ENCODE measurements at regions not wholly inside any gene's neighbourhood (a gene's known extent, or its start where the extent isn't known, plus 50 kb on each side); places are given as distances from the start of the nearest gene placed in this dataset.

DNA sequence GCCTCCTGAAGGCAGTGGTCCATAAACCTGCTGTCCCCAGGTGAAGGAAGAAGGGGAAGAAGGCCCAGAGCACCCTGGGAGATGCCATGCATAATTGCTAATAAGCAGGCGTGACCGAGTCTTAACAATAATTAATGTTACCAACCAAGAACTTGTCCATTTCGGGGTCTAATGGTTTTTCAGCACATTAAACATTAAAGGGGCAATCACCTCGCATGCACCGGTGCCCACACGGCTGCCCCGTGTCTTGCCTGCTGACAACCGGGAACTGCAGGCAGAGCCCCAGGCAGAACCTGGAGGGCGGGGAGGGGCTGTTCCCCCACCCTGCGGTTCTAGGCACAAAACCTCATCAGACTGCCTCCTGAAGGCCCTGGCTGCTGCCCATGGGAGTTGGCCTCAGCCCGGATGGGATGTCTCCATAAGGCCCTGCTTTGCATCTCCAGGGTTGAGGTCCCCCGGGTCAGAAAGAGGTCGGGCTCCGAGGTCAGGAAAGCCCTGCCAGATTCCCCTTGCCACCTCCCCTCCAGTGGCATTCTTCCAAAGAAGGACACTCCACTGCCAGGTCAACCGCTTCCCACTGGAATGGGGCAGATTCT, 169.0 kb downstream of the BUD13 start:
- no peaks in the 10 kb centered on the region for H3K36me3 Mint-ChIP-seq (ENCODE audit: low read depth)
- no peaks in the 10 kb centered on the region for H3K4me1 Mint-ChIP-seq (ENCODE audit: low read depth)
- H3K4me3 Mint-ChIP-seq = no peak overlapping the region
- H3K9me3 Mint-ChIP-seq = no peaks in the 10 kb centered on the region
- peaks cover 8% of the 10 kb centered on the region for H3K27me3 Mint-ChIP-seq
- no peak overlapping the region for H3K27ac Mint-ChIP-seq

DNA sequence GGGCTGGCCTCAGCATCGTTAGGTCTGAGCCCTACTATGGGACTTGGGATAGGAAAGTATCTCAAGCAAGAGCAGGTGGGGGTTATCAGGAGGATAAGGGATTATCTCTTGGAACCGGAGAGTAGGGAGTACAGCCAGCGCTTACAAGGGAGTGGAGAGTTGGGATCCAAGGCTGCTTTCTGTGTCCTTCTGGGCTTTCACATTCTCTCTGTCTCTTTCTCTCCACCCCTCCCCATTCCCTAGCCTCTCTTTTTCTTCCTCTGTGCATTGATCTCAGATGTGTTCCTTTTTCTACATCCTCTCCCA, 170.2 kb downstream of the BUD13 start:
- no peak overlapping the region for H3K4me3 Mint-ChIP-seq
- peaks cover 8% of the 10 kb centered on the region for H3K27me3 Mint-ChIP-seq

DNA sequence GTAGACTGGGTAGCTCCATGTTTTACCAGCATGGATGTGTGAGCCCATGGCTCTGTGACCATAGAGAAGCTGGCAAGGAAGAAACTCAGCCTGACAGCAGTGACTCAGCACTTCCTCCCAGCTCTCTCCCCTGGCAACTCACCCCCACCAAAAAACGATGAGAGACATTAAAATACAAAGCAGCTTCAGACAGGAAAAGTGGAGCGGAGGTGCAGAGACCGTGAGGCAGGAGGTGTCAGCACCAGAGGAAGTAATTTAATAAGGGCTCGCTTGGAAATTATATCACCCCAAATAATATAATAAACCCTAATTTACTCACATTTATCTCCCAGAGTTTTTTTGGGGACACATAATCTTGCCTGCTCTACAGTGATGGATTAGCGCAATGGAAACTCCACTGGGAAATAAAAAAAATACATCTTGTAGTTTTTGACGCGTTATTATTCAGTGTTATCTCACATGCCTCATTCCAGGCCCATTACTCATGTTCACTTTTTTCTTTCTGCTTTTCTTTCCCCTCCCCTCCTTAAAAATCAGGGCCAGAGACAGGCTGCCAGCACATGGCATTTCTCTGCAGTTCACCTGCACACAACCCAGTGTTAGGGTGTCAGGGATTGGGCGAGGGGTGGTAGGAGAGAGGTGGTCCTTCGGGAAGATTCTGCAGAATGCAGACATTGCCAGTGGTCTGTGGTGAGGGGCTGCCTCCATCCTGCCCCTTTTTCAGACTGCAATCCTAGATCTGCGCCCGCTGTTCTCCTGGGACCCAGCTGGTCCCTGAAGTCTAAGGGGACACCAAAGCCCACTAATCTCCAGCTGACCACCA, 170.8 kb downstream of the BUD13 start:
- Mint-ChIP-seq H3K36me3 (ENCODE audit: low read depth) (no peaks in the 10 kb centered on the region), H3K4me1 (ENCODE audit: low read depth) (no peaks in the 10 kb centered on the region), H3K27me3 (peaks cover 8% of the 10 kb centered on the region), H3K4me3 (no peak overlapping the region), H3K27ac (no peak overlapping the region), H3K9me3 (no peaks in the 10 kb centered on the region)

More for the DNA sequence above, 170.2 kb downstream of the BUD13 start:
- no peak overlapping the region for H3K27ac Mint-ChIP-seq
- H3K4me1 Mint-ChIP-seq (ENCODE audit: low read depth) = no peaks in the 10 kb centered on the region
- H3K9me3 Mint-ChIP-seq = no peaks in the 10 kb centered on the region
- no peaks in the 10 kb centered on the region for H3K36me3 Mint-ChIP-seq (ENCODE audit: low read depth)

DNA sequence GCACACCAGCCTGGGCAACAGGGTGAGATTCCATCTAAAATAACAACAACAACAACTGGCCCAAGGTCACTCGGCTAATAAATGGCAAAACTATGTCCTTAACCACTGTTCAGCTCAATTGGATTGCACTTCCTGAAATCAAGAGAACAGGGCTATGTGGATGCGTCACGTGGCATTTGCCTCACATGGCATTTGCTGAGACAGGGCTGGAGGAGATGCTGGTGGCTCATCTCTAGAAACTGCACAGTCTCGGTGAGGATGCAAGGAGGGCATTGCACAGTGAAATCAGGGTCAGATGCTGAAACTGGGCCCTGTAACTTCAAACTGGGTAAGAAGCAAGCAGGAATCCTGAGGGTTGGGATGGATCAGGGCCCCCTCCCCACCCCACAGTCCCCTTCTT, 171.9 kb downstream of the BUD13 start:
- no peaks in the 10 kb centered on the region for H3K9me3 Mint-ChIP-seq
- H3K27me3 Mint-ChIP-seq = peaks cover 8% of the 10 kb centered on the region
- H3K27ac Mint-ChIP-seq = no peak overlapping the region
- no peak overlapping the region for H3K4me3 Mint-ChIP-seq
- H3K4me1 Mint-ChIP-seq (ENCODE audit: low read depth) = no peaks in the 10 kb centered on the region
- no peaks in the 10 kb centered on the region for H3K36me3 Mint-ChIP-seq (ENCODE audit: low read depth)

DNA sequence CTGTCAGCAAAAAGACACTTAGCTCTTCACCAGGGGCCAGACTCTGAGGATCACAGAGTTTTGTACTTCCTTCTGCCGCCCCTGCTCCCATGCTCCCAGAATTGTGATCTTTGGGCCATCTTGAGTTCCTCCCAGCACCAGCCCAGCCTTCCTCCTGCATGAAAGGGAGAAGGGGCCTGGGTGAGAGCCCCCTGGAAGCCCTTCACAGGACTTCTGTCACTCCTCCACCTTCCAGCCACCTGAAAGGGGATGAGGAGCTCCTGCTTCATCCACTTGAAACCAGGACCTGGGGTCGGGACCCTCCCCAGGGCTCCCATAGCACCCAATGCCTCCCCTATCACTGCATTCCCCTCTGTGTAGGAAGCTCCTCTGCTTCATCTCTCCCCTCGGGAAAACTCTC, 174.2 kb downstream of the BUD13 start:
- Mint-ChIP-seq H3K36me3 (ENCODE audit: low read depth) (no peaks in the 10 kb centered on the region), H3K27ac (no peak overlapping the region), H3K4me1 (ENCODE audit: low read depth) (no peaks in the 10 kb centered on the region), H3K9me3 (no peaks in the 10 kb centered on the region), H3K4me3 (no peak overlapping the region), H3K27me3 (peaks cover 4% of the 10 kb centered on the region)

DNA sequence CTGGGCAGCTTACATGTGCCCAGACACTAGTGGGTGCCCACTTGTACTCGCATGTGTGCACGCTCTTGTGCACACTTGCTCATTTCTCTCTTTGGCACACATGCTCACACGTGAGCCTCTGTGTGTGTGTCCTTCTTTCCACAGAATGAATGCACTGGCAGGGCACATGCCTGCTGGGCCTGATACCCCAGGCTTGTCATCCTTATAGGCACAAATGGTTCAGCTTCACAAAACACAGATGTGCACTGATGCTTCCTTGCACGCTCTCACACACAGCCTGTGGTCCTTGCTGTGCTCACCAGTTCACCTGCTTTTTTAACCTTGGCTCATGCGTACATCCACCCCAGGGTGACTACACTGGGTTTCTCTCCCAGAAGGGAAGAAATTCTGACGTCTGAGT, 174.8 kb downstream of the BUD13 start:
- H3K4me3 Mint-ChIP-seq = no peak overlapping the region
- H3K4me1 Mint-ChIP-seq (ENCODE audit: low read depth) = no peaks in the 10 kb centered on the region
- H3K36me3 Mint-ChIP-seq (ENCODE audit: low read depth) = no peaks in the 10 kb centered on the region
- H3K27ac Mint-ChIP-seq = no peak overlapping the region
- H3K27me3 Mint-ChIP-seq = peaks cover 4% of the 10 kb centered on the region
- no peaks in the 10 kb centered on the region for H3K9me3 Mint-ChIP-seq

DNA sequence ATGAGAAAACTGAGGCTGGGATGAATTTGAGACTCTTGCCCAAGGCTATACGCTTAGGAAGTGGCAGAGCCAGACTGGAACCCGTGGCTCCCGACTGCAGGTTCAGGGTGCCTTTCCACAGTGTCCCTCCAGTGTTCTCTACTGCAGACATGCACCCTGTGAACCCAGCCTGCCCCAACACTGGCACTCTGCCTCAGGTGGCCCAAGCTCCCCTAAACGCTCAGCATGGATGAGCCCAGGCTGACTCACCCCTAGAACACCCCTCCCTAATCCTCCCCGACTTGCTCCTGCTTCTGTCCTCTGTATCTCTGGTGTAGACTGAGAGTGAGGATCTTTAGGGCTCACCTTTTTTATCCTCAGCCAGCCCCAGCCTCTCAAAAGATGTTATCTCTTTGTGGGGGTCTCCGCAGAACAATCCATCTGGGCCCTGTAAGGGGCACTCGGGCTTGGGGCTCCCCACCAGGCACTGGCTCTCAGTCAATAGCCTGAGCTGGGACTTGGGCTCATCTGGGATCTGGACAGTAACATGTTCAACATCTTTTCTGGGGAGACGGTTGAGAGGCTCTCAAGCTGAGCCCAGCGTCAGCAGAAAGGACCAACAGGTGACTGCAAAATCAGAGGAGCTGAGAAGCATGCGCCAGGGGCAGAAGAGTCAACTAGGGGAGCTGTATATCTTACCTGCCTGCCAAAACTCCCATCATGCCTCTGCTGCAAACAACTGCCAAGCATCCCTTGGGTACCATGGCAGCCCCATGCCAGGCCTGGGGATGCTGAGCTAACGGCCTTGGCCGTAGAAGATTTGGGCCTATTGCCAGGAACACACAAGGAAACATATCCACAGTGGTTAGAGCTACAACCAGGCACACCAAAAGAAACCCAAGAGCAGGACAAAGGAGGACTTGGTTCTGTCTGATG, 176.2 kb downstream of the BUD13 start:
- no peak overlapping the region for H3K27ac Mint-ChIP-seq
- H3K9me3 Mint-ChIP-seq = no peaks in the 10 kb centered on the region
- no peaks in the 10 kb centered on the region for H3K4me1 Mint-ChIP-seq (ENCODE audit: low read depth)
- H3K4me3 Mint-ChIP-seq = no peak overlapping the region
- H3K27me3 Mint-ChIP-seq = peaks cover 9% of the 10 kb centered on the region
- no peaks in the 10 kb centered on the region for H3K36me3 Mint-ChIP-seq (ENCODE audit: low read depth)

DNA sequence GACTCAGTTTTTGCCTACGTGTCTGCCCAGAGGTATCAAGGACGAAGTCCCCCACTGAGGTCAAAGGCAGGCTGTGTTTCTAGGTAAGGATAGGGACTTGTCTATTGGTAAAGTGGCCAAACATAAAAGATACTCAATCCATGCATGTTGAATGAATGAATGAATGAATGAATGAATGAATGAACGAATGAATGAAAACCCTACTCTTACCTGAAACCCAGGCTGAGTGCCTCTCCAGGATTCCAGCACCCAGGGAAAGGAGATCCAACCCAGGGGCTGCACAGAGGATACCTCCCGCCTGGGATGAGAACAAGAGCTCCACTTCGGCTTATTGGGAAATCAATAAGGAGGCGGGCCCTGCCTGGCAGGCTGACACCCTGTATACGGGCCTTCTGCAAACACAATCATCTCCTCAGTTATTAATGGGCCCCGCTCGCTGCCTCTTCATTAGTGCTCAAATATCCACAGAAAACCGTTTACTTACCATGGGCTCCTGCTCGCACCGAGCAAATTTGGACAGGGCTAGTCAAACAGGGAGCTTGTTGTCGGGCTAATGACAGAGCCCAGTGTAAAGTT, 177.4 kb downstream of the BUD13 start:
- no peak overlapping the region for H3K4me3 Mint-ChIP-seq
- H3K27me3 Mint-ChIP-seq = peaks cover 9% of the 10 kb centered on the region
- no peaks in the 10 kb centered on the region for H3K4me1 Mint-ChIP-seq (ENCODE audit: low read depth)
- no peak overlapping the region for H3K27ac Mint-ChIP-seq
- H3K36me3 Mint-ChIP-seq (ENCODE audit: low read depth) = no peaks in the 10 kb centered on the region
- no peaks in the 10 kb centered on the region for H3K9me3 Mint-ChIP-seq

DNA sequence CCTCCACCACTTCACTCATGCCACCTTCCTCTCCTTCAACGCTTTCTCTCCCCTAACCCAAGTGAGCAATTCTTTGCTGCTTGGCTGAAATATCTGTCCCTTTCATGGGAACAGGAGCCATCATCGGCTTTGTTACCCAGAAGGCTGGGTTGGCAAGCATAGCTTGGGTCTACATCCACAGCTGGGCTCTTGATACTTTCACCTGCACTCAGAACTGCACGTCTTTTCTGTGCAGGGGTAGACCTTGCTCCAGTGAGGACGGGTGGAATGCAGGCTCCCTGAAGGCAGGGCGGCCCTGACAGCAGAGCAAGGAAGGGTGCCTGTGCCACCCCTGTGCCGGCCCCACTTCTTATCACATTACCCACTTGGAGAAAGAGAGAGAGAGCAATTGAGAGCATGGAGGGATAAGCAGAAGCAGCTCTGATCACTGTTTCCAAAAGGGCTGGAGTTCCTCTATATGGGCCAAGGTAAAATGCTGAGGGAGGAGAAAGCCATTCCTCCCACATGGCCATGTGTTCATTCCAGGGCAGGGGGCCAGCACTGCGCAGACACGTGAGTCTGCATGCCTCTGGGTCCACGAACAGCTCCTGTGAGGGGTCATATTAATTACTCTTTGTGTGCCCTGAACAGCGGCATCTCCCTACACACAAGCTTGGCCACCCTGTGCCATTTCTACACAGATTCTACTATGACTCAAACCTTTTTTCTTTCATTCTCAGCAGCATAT, 181.8 kb downstream of the BUD13 start:
- no peaks in the 10 kb centered on the region for H3K4me1 Mint-ChIP-seq (ENCODE audit: low read depth)
- H3K27me3 Mint-ChIP-seq = peaks cover 5% of the 10 kb centered on the region
- H3K9me3 Mint-ChIP-seq = no peaks in the 10 kb centered on the region
- H3K4me3 Mint-ChIP-seq = no peak overlapping the region
- H3K36me3 Mint-ChIP-seq (ENCODE audit: low read depth) = no peaks in the 10 kb centered on the region
- H3K27ac Mint-ChIP-seq = no peak overlapping the region

DNA sequence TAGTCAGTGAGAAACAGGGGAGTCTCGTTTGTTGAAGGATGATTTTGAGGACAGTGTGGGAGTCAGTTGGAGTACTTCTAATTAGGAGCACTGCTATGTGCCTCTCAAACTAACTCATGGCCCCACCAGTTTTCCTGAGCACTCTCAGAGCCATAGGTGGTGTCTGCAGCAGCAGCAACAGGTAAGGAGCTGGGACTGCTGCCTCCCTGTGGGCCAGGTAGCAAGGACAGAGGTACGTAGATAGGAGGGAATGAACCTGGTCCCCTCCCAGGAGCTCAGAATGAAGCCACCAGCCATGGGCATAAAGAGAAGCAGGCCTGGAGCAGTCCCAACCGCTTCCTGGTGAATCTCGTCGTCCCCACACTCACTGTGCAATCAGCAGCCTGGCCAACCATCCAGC, 183.4 kb downstream of the BUD13 start:
- no peak overlapping the region for H3K27ac Mint-ChIP-seq
- H3K36me3 Mint-ChIP-seq (ENCODE audit: low read depth) = no peaks in the 10 kb centered on the region
- peaks cover 12% of the 10 kb centered on the region for H3K27me3 Mint-ChIP-seq
- no peak overlapping the region for H3K4me3 Mint-ChIP-seq
- H3K4me1 Mint-ChIP-seq (ENCODE audit: low read depth) = no peaks in the 10 kb centered on the region
- no peaks in the 10 kb centered on the region for H3K9me3 Mint-ChIP-seq

DNA sequence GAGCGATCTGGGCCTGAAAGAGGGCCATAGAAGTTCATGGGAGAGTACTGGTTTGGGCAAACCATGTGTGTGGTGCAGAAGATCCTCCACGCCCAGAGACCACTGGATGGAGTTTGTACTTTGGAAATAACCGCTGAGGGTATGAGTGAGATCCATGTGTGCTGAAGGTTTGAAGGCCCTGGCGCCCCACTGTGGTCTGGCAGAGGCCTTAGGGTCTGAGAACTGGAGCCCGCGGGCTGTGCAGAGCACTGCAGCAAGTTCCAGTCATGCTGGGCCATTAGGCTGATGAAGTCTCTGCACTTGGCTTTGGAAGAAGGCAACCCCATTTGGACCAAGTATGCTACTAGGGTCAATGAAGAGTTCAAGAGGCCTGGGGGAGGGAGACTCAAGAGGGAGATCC, 186.4 kb downstream of the BUD13 start:
- Mint-ChIP-seq H3K4me3 (no peak overlapping the region), H3K27ac (no peak overlapping the region), H3K27me3 (peaks cover 26% of the 10 kb centered on the region), H3K36me3 (ENCODE audit: low read depth) (no peaks in the 10 kb centered on the region), H3K4me1 (ENCODE audit: low read depth) (no peaks in the 10 kb centered on the region), H3K9me3 (no peaks in the 10 kb centered on the region)

DNA sequence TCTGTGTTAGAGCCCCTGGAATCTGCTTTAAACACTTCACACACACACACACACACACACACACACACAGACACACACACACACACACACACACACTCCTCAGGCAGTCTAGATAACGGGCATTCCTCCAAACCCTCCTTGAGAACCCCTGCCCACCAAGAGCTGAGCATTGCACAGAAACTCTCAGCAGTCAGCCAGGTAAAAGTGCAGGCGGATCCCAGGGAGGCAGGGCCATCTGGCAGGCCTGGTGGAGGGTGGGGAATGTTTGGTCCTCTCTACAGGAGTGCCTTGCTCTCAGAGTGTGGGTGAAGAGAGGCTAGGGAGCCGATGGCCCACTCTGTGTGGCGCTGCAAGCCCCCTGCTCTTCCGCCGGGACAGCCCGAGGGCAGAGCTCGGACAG, 190.2 kb downstream of the BUD13 start:
- Mint-ChIP-seq H3K27ac (no peak overlapping the region), H3K36me3 (ENCODE audit: low read depth) (no peaks in the 10 kb centered on the region), H3K9me3 (no peaks in the 10 kb centered on the region), H3K27me3 (peaks cover 57% of the 10 kb centered on the region), H3K4me3 (no peak overlapping the region), H3K4me1 (ENCODE audit: low read depth) (no peaks in the 10 kb centered on the region)

DNA sequence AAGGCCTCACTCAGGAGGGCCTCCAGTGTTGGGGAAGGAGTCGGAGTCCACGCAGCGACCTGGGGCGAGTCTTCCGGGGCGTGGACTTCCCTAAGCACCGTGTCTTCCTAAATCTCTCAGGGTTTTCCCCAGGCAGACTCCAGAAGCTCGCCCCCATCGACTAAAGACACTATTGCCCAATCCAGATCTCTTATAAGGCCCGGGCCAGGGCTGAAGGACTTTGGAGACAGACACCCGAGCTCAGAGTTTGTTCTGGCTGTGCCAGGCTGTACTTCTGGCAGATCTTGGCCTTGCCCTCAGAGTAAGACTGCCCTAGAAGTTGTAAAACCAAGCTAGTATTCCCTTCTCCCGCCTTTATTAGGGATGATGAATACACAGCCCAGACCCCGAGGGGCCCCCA, 191.4 kb downstream of the BUD13 start:
- Mint-ChIP-seq H3K4me3 (no peak overlapping the region), H3K4me1 (ENCODE audit: low read depth) (no peaks in the 10 kb centered on the region), H3K27me3 (peaks cover 62% of the 10 kb centered on the region), H3K9me3 (no peaks in the 10 kb centered on the region), H3K36me3 (ENCODE audit: low read depth) (no peaks in the 10 kb centered on the region), H3K27ac (no peak overlapping the region)

DNA sequence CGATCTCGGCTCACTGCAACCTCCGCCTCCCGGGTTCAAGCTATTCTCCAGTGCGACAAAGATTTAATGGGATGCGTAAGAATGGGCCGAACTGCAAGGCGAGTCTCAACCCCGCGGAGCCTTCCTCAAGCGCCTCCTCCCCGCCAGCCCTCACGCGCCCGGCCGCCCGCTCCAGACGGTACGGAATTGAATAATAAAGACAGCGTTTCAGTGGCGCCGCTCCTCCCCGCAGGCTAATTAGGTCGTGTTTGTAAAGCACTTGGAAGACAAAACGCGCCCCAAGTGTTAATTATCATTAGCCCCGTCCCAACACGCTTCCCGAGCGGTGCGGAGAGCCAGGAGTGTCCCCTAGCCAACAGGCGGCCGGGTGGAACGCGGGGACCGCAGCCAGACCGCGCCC, 192.0 kb downstream of the BUD13 start:
- no peaks in the 10 kb centered on the region for H3K9me3 Mint-ChIP-seq
- H3K36me3 Mint-ChIP-seq (ENCODE audit: low read depth) = no peaks in the 10 kb centered on the region
- no peaks in the 10 kb centered on the region for H3K4me1 Mint-ChIP-seq (ENCODE audit: low read depth)
- no peak overlapping the region for H3K27ac Mint-ChIP-seq
- peaks cover 62% of the 10 kb centered on the region for H3K27me3 Mint-ChIP-seq
- H3K4me3 Mint-ChIP-seq = no peak overlapping the region

Data from stimulated activated naive CD8-positive, alpha-beta T cell treated with anti-CD3 and anti-CD28 coated beads, Interleukin-15, Interleukin-2, amounts not matched to agents 100 ng/mL and 50 ng/mL, for 24 hours (primary cell).